Hepatocyte (in vitro differentiated cells): ENCODE measurements at regions not wholly inside any gene's neighbourhood (a gene's known extent, or its start where the extent isn't known, plus 50 kb on each side); places are given as distances from the start of the nearest gene placed in this dataset.

Experiments used
- EZH2 ChIP-seq: fragments of 200-600 bp; sonication (generic); IDR thresholded peaks from 2 replicates; pipeline ENCODE4 v1.6.1; 2016; ENCODE audit warnings: antibody characterized with exemption, mild to moderate bottlenecking, borderline replicate concordance
- EZH2phosphoT487 ChIP-seq: fragments of 200-600 bp; sonication (generic); IDR thresholded peaks from one replicate; pipeline ENCODE4 v1.6.1; 2018; ENCODE audit warnings: antibody characterized with exemption, mild to moderate bottlenecking, low read depth, moderate library complexity; ENCODE audit not compliant: unreplicated experiment, severe bottlenecking
- TF ChIP-seq, protein P1 (sequence below): fragments of 200-600 bp; sonication (generic); IDR thresholded peaks from 2 replicates; pipeline ENCODE4 v1.5.1; 2016; ENCODE audit warnings: antibody characterized with exemption, mild to moderate bottlenecking; ENCODE audit not compliant: poor library complexity

DNA sequence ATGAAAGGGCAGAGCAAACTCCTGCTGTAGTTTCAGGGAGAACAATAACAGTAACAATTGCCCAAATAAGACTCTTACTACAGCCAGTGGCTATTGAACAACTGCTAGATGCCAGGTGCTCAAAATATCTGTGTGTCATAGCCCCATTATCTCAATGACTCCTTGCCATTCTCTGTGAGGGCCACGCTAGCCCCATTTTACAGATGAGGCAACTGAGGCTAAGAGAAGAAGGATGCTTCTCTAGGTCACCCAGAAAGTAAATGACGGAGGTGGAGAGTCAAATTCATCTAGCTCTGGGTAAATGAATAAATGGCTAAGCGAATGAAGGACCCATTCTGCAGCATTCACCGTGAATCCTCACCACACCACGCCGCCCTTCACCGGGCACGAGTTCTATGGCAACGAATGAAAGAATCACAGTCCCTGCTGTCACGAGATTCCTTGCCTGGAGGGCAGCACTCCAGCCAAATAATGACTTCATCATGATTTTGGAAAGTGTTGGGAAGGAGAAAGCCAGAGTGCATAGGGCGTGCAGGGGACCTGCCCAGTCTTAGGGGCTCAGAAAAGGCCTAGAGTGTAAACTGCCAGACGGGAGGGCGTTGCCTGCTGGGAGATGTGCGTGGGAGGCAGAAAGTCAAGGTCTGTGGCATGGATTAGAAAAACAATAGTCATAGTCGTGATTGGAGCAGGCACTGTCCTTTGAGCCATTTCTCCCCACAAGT, 147.2 kb downstream of the C9orf50 start:
- TF ChIP-seq, protein P1, sequence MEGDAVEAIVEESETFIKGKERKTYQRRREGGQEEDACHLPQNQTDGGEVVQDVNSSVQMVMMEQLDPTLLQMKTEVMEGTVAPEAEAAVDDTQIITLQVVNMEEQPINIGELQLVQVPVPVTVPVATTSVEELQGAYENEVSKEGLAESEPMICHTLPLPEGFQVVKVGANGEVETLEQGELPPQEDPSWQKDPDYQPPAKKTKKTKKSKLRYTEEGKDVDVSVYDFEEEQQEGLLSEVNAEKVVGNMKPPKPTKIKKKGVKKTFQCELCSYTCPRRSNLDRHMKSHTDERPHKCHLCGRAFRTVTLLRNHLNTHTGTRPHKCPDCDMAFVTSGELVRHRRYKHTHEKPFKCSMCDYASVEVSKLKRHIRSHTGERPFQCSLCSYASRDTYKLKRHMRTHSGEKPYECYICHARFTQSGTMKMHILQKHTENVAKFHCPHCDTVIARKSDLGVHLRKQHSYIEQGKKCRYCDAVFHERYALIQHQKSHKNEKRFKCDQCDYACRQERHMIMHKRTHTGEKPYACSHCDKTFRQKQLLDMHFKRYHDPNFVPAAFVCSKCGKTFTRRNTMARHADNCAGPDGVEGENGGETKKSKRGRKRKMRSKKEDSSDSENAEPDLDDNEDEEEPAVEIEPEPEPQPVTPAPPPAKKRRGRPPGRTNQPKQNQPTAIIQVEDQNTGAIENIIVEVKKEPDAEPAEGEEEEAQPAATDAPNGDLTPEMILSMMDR, result no peak
- TF ChIP-seq EZH2phosphoT487, result no peak
- no peak for TF ChIP-seq EZH2
